SK-N-SH (cell line): ENCODE measurements at regions not wholly inside any gene's neighbourhood (a gene's known extent, or its start where the extent isn't known, plus 50 kb on each side); places are given as distances from the start of the nearest gene placed in this dataset.

Experiments used
- CTCF ChIA-PET: fragments of 300-600, 350-600 bp; formaldehyde crosslinking; extraction: SDS; loops from one replicate; lab custom pipeline; 2021; lab: Yijun Ruan, JAX
- POLR2A ChIA-PET: fragments of 350-600 bp; sonication (Branson Sonifier 250); formaldehyde crosslinking; extraction: SDS; loops from one replicate; lab custom pipeline; 2020; ENCODE audit warnings: antibody characterized with exemption, inconsistent platforms; lab: Yijun Ruan, JAX
- DNase-seq: peaks from one replicate; pipeline ENCODE4 v3.0.0; 2012
- H2AFZ ChIP-seq: fragments of 200-600 bp; sonication (generic); 2 replicates; pipeline ENCODE4 v1.8.1; 2016; ENCODE audit warnings: antibody characterized with exemption, mild to moderate bottlenecking, low read depth
- H3F3A ChIP-seq: fragments of 200-600 bp; sonication (generic); replicated peaks from 2 replicates; pipeline ENCODE3; 2016; ENCODE audit warnings: antibody characterized with exemption, mild to moderate bottlenecking; ENCODE audit not compliant: insufficient read depth
- H3K27ac ChIP-seq, 2 experiments: fragments of 200-500 bp in 1 of 2; fragments of 200-600 bp in 1 of 2; sonication (Bioruptor generic) in 1 of 2; sonication (generic), shearing (Covaris generic) in 1 of 2; 2 replicates each; pipeline versions ENCODE4 v1.5.1 to v1.6.1; 2014 to 2016; ENCODE audit warnings: low read depth in 2 of 2, inconsistent platforms in 1 of 2, low read length in 1 of 2, mild to moderate bottlenecking in 1 of 2, mixed read lengths in 1 of 2
- H3K27me3 ChIP-seq: fragments of 200-600 bp; sonication (generic), shearing (Covaris generic); 2 replicates; pipeline ENCODE4 v1.6.1; 2016; ENCODE audit warnings: mixed run types; ENCODE audit not compliant: insufficient read depth
- H3K36me3 ChIP-seq, 2 experiments: fragments of 200-500 bp in 1 of 2; fragments of 200-600 bp in 1 of 2; sonication (Bioruptor generic) in 1 of 2; sonication (generic) in 1 of 2; replicated peaks in 1 of 2; 2 replicates each; pipeline versions ENCODE3 to v1.5.1; 2014 to 2016; ENCODE audit warnings: low read length in 1 of 2, mild to moderate bottlenecking in 1 of 2; ENCODE audit not compliant: insufficient read depth in 2 of 2, control insufficient read depth in 1 of 2
- H3K4me1 ChIP-seq, 2 experiments: fragments of 200-500 bp in 1 of 2; fragments of 200-600 bp in 1 of 2; sonication (Bioruptor generic) in 1 of 2; sonication (generic), shearing (Covaris generic) in 1 of 2; 2 replicates each; pipeline versions ENCODE4 v1.5.1 to v1.6.1; 2014 to 2016; ENCODE audit warnings: low read depth in 1 of 2, low read length in 1 of 2, mixed run types in 1 of 2; ENCODE audit not compliant: insufficient read depth in 2 of 2, control insufficient read depth in 1 of 2
- H3K4me2 ChIP-seq: fragments of 200-600 bp; sonication (generic), shearing (Covaris generic); 2 replicates; pipeline ENCODE4 v1.6.1; 2017; ENCODE audit warnings: mixed run types
- H3K4me3 ChIP-seq, 2 experiments: fragments of 200-500 bp in 1 of 2; fragments of 200-600 bp in 1 of 2; sonication (Bioruptor generic) in 1 of 2; sonication (generic), shearing (Covaris generic) in 1 of 2; 2 replicates each; pipeline versions ENCODE4 v1.5.1 to v1.8.1; 2014 to 2016; ENCODE audit warnings: low read depth in 2 of 2, inconsistent platforms in 1 of 2, low read length in 1 of 2, mild to moderate bottlenecking in 1 of 2, mixed read lengths in 1 of 2, moderate library complexity in 1 of 2
- H3K79me2 ChIP-seq: fragments of 200-600 bp; sonication (generic); 2 replicates; pipeline ENCODE4 v1.8.1; 2017; ENCODE audit warnings: mild to moderate bottlenecking; ENCODE audit not compliant: insufficient read depth
- H3K9ac ChIP-seq: fragments of 200-600 bp; sonication (generic); 2 replicates; pipeline ENCODE4 v1.6.1; 2017; ENCODE audit warnings: mixed run types
- H3K9me2 ChIP-seq: fragments of 200-600 bp; sonication (generic); 2 replicates; pipeline ENCODE4 v1.6.1; 2017; ENCODE audit warnings: mixed run types
- H3K9me3 ChIP-seq: fragments of 200-600 bp; sonication (generic); 2 replicates; pipeline ENCODE4 v1.6.1; 2017; ENCODE audit warnings: mixed run types, mild to moderate bottlenecking, moderate library complexity
- H4K20me1 ChIP-seq: fragments of 200-600 bp; sonication (generic); 2 replicates; pipeline ENCODE4 v1.6.1; 2017; ENCODE audit warnings: mild to moderate bottlenecking, mixed run types; ENCODE audit not compliant: insufficient read depth
- ELF1 ChIP-seq: IDR thresholded peaks from 2 replicates; pipeline ENCODE4 v1.4.0; 2012
- FOSL2 ChIP-seq: IDR thresholded peaks from 2 replicates; pipeline ENCODE4 v1.4.0; 2012; ENCODE audit warnings: low read depth, mild to moderate bottlenecking, moderate library complexity, borderline replicate concordance
- GABPA ChIP-seq: IDR thresholded peaks from 2 replicates; pipeline ENCODE4 v1.4.0; 2012; ENCODE audit warnings: low read depth, mild to moderate bottlenecking
- IRF3 ChIP-seq: fragments of 150-350 bp; IDR thresholded peaks from 2 replicates; pipeline ENCODE4 v1.6.1; 2016; ENCODE audit warnings: mild to moderate bottlenecking, low read depth, low read length
- MXI1 ChIP-seq: IDR thresholded peaks from 2 replicates; pipeline ENCODE4 v1.6.1; 2012; ENCODE audit warnings: mild to moderate bottlenecking, low read depth, low read length, improper control_type of control experiment
- NFIC ChIP-seq: IDR thresholded peaks from 2 replicates; pipeline ENCODE4 v1.4.0; 2012; ENCODE audit warnings: borderline replicate concordance
- RAD21 ChIP-seq: IDR thresholded peaks from 2 replicates; pipeline ENCODE4 v1.6.1; 2012; ENCODE audit warnings: mild to moderate bottlenecking, low read length
- RCOR1 ChIP-seq: fragments of 150-350 bp; IDR thresholded peaks from 2 replicates; pipeline ENCODE4 v1.6.1; 2017; ENCODE audit warnings: antibody characterized with exemption, low read length
- REST ChIP-seq: IDR thresholded peaks from 2 replicates; pipeline ENCODE4 v1.6.1; 2012; ENCODE audit warnings: mild to moderate bottlenecking, low read depth, low read length, moderate library complexity
- RXRA ChIP-seq: IDR thresholded peaks from 2 replicates; pipeline ENCODE4 v1.4.0; 2012; ENCODE audit warnings: low read depth, mild to moderate bottlenecking, borderline replicate concordance
- SMC3 ChIP-seq: IDR thresholded peaks from 2 replicates; pipeline ENCODE4 v1.6.1; 2012; ENCODE audit warnings: low read depth, low read length, improper control_type of control experiment
- TAF1 ChIP-seq: IDR thresholded peaks from 2 replicates; pipeline ENCODE4 v1.6.1; 2012; ENCODE audit warnings: low read depth, mild to moderate bottlenecking, low read length, moderate library complexity, borderline replicate concordance
- TCF12 ChIP-seq: IDR thresholded peaks from 2 replicates; pipeline ENCODE4 v1.4.0; 2012
- TEAD4 ChIP-seq: IDR thresholded peaks from 2 replicates; pipeline ENCODE4 v1.4.0; 2012; ENCODE audit warnings: mild to moderate bottlenecking, borderline replicate concordance; ENCODE audit not compliant: insufficient read depth
- USF2 ChIP-seq: fragments of 150-350 bp; IDR thresholded peaks from 2 replicates; pipeline ENCODE4 v1.6.1; 2017; ENCODE audit warnings: antibody characterized with exemption, low read length, low read depth, borderline replicate concordance
- ZBTB33 ChIP-seq: IDR thresholded peaks from 2 replicates; pipeline ENCODE4 v1.4.0; 2012; ENCODE audit warnings: low read depth, borderline replicate concordance
- WGBS: methylation state at CpG from one replicate; pipeline ENCODE4 v1.1.6; 2017; ENCODE audit warnings: low lambda C conversion rate; 5-methylcytosine and 5-hydroxymethylcytosine counted together
- TF ChIP-seq, protein P1 (sequence below): IDR thresholded peaks from 2 replicates; pipeline ENCODE4; 2012
- TF ChIP-seq, protein P2 (sequence below): IDR thresholded peaks from 2 replicates; pipeline ENCODE4 v1.4.0; 2012; ENCODE audit warnings: low read depth, borderline replicate concordance

DNA sequence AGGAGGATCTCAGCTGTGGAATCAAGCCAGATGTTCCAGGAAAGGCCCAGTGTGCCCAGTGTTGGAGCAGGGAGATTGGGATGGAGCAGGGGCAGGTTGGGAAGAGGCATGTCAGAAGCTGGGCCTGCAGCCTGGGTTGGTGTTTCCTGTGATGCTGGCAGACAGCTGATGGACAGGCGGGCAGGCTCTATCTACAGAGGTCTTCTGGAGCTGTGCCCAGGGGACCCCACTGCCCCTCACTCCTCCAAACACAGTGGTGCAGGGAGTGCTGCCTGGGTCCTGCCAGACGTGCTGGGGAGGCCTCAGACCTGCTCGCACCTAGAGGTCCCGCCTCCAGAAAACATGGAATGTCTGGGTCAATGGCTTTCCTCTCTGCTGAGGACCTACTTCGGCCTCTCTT is 182.9 kb upstream of the TCERG1L start:
- Histone ChIP-seq H3K4me1 (no peaks in the 10 kb centered on the region), H3K27me3 (no peaks in the 10 kb centered on the region), H3F3A (no peaks in the 10 kb centered on the region), H3K4me2 (no peak overlapping the region), H3K79me2 (no peaks in the 10 kb centered on the region), H4K20me1 (no peaks in the 10 kb centered on the region), H2AFZ (no peak overlapping the region), H3K27ac (no peak overlapping the region), H3K9ac (no peak overlapping the region), H3K9me2 (no peaks in the 10 kb centered on the region), H3K36me3 (no peaks in the 10 kb centered on the region), H3K9me3 (no peaks in the 10 kb centered on the region), H3K4me3 (no peak overlapping the region)
- 38% methylated on average over 4 of the region's 5 CpGs for WGBS
- CTCF ChIA-PET: no interaction called here
- DNase-seq: no peak
- TF ChIP-seq RCOR1 (no peak), IRF3 (no peak), TCF12 (no peak), GABPA (no peak), USF2 (no peak), ZBTB33 (no peak), TEAD4 (no peak), ELF1 (no peak), SMC3 (no peak), RAD21 (no peak), REST (no peak), MXI1 (no peak), NFIC (no peak), TAF1 (no peak), FOSL2 (no peak), RXRA (no peak)
- TF ChIP-seq, protein P1, sequence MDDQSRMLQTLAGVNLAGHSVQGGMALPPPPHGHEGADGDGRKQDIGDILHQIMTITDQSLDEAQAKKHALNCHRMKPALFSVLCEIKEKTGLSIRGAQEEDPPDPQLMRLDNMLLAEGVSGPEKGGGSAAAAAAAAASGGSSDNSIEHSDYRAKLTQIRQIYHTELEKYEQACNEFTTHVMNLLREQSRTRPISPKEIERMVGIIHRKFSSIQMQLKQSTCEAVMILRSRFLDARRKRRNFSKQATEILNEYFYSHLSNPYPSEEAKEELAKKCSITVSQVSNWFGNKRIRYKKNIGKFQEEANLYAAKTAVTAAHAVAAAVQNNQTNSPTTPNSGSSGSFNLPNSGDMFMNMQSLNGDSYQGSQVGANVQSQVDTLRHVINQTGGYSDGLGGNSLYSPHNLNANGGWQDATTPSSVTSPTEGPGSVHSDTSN: no peak
- TF ChIP-seq, protein P2, sequence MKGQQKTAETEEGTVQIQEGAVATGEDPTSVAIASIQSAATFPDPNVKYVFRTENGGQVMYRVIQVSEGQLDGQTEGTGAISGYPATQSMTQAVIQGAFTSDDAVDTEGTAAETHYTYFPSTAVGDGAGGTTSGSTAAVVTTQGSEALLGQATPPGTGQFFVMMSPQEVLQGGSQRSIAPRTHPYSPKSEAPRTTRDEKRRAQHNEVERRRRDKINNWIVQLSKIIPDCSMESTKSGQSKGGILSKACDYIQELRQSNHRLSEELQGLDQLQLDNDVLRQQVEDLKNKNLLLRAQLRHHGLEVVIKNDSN: no peak
- POLR2A ChIA-PET: no interaction called here
